ACHN (cell line): ENCODE measurements at regions not wholly inside any gene's neighbourhood (a gene's known extent, or its start where the extent isn't known, plus 50 kb on each side); places are given as distances from the start of the nearest gene placed in this dataset.

Source experiments
- DNase-seq: peaks from one replicate; pipeline ENCODE4 v3.0.0-alpha.2; 2015
- in situ Hi-C: cut with HindIII; loops from 2 replicates; pipeline ENCODE4 v1.10.0; 2017; ENCODE audit warnings: low sequenced_read_pairs, low pct_ligation_motif_present, low pct_unique_long_range_greater_than_20kb

DNA sequence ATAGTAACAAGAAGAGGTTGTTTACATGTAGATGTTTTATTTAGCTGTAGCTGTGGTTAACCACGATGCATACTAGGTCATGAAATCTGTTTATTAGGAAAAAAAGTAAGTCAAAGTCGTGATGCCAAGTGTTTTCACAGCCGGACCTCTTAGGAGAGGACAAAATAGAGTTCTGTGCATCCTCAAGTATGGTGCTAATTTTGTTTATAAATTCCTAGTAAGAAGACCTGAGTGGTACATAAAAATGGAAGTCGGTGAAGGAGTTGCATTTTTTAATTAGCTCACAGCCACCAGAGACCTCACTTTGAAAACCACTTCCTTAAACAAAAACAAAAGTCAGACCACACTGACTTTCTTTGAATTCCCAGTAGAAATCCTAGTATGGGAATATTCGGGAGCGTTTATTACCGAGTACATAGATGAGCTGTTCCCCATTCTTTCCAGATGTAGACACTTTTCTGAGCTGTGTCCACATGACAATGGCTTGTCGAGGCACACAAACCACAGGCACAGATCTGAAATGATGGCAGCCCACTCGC, 143.6 kb upstream of the UBE2E1 start:
- in situ Hi-C loops: no loop called here
- no peak for DNase-seq

DNA sequence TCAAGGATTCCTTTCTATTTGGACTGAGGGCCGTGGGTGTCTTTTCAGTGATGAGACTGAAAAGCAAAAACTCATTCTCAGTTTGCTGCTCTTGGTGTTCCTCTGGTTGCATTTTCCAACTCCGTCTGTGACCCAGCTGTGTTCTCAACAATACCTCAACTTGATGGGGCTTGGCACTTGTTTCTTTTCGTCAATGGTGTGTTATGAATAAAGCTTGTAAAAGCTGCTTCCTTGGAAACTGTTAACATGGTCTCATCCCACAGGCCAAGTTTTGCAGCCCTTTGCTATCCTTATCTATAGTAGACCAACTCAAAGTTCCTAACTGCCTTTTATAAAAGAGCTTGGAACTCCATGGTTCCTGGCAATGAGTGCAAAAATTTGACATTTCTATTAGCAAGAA, 142.5 kb upstream of the UBE2E1 start:
- in situ Hi-C loops: no loop called here
- no peak for DNase-seq

DNA sequence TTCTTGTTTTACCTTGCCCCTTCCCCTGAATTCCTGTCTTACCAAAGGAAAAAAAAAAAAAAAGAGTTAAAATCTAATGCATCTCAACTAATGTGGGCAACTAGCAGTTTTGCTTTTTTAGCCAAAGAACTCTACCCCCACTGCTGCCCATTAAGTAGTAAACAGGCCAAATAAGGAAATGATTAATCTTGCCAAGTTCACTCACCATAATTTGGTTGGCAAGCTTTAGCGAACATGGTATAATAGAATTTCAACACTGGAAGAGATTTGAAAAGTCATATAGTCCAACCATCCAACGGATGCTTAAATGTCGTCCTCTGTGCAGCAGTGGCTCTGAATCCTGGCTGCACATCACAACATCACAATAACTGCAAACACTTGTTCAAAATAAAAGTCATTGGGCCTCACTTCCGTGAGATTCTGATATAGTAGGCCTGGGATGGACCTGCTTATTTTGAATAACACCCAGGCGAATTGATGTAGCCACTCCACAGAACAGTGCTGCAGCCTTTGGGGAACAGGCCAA, 142.0 kb upstream of the UBE2E1 start:
- no peak for DNase-seq

DNA sequence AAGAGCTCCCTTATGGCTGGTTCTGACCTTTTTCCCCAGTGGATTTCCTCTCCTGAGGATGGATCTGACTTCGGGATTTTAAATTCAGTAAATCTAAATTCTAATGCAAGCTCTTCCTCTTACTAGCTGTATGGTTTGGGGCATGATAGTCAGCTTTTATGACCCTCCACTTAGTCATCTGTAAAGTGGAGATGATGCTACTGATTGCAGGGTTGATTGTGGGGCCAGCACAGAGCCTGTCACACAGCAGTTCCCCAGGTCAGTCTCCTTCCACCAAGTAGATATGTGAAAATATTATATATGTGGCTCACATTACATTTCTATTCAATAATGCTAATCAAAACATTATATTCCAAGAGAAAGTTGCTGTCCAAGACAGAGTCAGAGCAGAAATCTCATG, 141.3 kb upstream of the UBE2E1 start:
- DNase-seq: no peak
- in situ Hi-C loops: no loop called here

More for the DNA sequence above, 142.0 kb upstream of the UBE2E1 start:
- in situ Hi-C loops: no loop called here

DNA sequence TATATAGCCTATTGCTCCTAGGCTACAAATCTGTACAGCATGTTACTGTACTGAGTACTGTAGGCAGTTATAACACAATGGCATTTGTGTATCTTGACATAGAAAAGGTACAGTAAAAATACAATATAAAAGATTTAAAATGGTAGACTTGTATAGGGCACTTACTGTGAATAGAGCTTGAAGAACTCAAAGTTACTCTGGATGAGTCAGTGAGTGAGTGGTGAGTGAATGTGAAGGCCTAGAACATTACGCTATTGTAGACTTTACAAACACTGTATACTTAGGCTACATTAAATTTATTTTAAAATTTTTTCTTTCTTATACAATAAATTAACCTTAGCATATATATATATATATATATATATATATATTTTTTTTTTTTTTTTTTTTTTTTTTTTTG, 140.0 kb upstream of the UBE2E1 start:
- in situ Hi-C loops: no loop called here
- no peak for DNase-seq

DNA sequence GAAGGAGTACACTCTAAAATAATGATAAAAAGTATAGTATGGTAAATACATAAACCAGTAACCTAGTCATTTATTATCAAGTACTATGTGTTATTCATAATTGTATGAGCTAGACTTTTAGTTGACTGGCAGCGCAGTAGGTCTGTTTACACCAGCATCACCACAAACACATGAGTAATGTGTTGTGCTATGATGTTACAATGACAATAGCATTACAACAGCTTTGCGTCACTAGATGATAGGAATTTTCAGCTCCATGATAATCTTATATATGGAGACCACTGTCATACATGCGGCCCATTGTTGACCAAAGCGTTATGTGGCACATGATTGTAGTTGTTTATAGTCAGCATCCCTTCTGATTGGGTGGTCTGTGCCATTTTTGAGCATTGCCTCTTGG, 138.9 kb upstream of the UBE2E1 start:
- in situ Hi-C loops: no loop called here
- DNase-seq: no peak

DNA sequence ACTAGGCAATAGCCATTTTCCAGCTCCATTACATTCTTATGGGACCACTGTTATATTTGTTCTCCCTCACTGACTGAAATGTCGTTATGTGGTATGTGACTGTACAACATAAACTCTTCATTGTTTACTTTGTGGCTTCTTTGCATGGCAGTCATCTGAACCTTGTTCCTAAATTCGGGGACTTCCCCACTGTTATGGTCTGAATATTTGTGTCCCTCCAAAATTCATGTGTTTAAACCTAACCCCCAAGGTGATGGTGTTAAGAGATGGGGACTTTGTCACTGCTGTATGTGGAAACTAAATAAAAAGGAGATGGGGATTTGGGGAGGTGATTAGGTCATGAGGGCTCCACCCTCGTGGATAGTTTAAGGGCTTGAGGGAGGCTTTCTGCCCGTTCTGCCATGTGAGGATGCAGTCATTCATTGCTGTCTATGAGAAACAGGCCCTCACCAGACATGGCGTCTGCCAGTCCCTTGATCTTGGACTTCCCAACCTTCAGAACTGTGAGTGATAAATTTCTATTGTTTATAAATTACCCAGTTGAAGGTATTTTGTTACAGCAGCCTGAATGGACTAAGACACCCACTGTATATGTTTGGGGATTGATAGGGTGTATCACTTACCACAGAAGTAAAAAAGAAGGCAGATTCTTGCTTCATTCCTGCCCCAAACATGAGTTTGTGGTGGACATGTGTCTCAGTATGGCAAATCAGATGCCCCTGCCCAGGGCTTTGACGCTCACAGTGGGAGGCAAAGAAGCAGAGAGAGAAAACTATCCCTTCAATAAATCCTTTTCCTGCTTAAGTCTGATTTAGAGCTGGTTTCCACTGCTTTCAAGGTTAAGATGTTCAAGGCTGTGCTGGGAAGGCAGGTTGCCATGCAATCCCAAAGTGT, 138.0 kb upstream of the UBE2E1 start:
- no peak for DNase-seq
- in situ Hi-C loops: no loop called here

DNA sequence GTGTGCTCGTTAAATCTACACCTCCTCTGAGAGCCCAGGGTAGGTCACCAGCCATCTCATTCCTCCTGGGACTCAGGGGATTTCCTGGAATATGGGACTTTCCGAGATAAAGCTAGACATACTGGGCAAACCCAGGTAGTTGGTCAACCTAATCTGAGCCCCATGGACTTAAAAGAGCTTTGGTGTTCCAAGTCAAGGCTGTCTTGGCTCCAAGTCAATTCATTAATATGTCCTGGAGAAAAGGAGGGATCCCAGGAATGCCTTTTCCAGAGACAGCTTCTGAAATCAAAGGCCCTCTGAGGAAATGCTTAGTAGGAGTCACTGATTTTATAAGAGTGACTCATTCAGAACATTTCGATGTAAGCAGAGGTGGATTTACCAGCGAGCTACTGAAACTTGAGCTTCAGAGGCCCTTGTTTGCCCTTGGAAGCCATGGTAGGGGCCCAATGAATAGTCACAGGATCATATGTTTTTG, 137.3 kb upstream of the UBE2E1 start:
- in situ Hi-C loops: no loop called here
- peak; percentile 56 for DNase-seq

DNA sequence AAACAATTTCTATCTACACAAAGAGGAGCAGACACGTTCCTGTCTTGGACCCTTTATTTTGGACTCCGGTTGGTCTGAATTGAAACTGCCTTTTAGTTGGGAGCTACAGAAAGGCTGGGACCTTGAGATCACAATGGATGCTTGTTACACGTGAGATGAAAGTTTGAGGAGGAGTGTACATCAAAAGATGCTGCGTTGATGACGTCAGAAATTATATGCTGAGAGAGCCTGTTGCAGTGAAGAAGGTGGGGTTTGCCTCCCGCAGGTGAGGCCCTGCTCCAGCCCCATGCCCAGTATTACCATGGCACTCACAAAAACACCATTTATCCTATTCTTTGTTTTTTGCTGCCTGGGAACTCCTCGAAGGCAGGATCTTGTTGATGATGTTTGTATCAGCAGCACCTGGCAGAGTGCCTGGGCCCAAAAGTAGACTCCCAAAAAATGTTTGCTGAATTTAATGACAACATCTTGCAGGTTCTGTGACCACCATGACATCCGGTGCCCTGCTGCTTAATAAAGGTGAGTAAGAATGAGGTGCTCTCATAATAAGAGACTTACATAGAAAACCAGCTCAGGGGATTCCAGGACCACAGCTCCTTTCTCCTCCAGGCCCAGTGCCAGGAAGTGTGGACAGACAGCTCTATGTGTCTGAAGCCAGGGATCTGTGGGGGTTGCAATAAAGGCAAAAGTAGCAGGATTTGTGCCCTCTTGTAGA, 136.1 kb upstream of the UBE2E1 start:
- no peak for DNase-seq
- in situ Hi-C loops: no loop called here

DNA sequence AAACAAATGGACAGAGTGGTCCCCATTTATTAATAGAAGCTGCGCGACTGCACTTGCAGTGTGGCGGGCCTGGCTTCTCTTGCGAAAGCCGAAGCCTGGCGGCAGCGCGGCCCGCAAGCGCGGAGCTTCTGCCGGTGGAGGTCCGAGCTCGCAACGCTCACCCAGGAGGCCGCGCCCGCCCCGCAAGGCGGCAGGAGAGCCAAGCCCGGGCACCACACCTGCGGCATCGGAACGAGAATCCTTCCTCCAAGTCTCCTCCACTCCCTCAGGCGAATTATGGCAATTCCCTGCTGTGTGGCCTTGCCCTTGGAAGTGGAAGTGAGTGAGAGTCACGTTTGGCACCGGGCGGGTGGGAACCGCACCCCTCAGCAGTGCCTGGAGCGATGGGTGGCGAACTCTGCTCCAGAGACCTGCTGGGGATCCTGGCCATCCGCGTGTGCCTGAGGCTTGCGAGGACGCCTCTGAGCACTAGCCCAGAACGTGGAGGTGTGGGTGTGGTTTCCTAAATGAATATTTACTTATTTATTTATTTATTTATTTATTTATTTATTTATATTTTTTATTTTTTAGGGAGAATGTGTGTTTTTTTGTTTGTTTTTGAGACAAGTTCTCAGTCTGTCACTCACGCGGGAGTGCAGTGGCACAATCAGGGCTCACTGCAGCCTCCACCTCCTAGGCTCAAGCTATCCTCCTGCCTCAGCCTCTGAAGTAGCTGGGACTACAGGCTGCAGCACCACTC, 133.7 kb upstream of the UBE2E1 start:
- DNase-seq: no peak

DNA sequence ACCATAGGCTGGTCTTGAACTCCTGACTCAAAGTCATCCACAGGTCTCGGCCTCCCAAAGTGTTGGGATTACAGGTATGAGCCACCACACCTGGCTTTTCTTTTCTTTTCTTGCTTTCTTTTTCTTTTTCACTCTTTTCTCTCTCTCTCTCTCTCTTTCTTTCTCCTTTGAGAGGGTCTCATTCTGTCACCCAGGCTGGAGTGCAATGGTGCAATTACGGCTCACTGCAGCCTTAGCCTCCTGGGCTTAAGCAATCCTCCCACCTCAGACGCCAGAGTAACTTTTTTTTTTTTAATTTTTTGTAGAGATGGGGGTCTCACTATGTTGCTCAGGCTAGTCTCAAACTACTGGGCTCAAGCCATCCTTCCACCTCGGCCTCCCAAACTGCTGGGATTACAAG, 133.1 kb upstream of the UBE2E1 start:
- DNase-seq: no peak
- in situ Hi-C loops: no loop called here

More for the DNA sequence above, 133.7 kb upstream of the UBE2E1 start:
- in situ Hi-C loops: no loop called here

DNA sequence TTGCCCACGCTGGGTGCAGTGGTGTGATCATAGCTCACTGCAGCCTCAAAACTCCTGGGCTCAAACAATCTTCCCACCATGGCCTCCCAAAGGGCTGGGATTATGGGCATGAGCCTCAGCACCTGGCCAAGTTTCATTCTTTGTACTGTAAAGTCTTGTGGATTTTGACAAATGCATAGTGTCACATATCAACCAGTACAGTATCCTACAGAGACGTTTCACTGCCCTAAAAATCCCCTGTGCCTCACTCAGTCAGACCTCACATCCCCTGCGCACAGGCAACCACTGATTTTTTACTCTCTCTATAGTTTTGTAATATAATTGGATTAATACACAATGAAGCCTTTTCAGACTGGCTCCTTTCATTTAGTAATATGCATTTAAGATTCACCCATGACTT, 130.7 kb upstream of the UBE2E1 start:
- DNase-seq: no peak
- in situ Hi-C loops: no loop called here

DNA sequence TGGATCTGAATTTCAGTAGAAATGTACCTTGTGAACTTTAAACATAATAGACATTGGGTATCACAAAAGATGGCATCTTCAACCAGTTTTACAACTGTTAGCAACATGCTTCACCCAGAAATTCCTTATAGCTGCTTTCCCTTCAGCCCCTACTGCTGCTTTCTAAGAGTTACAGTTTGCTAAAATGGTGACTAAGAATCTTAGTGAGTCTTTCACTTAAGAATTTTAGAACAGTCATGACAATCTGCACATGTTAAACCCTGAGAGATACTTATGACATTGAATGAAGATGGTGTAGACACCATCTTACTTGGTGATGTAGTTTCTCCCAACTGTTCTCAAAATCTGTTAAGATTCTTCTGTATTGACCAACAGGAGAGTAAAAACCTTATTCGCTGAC, 129.7 kb upstream of the UBE2E1 start:
- no peak for DNase-seq

DNA sequence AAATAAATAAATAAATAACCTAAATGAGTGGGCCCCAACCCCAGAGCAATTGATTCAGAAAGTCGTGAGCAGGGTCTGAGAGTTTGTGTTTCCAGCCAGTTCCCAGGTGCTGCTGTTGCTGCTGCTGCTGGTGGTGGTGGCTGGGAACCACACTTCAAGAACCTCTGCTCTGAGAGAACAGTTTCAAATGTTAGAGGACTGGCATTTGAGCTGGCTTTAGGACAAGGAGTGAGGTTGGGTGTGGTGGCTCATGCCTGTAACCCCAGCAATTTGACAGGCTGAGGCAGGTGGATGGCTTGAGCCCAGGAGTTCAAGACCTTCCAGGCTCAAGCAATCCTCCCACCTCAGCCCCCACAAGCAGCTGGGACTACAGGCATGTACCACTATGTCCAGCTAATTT, 123.1 kb upstream of the UBE2E1 start:
- DNase-seq: no peak
- in situ Hi-C loops: no loop called here

More for the DNA sequence above, 129.7 kb upstream of the UBE2E1 start:
- in situ Hi-C loops: no loop called here

DNA sequence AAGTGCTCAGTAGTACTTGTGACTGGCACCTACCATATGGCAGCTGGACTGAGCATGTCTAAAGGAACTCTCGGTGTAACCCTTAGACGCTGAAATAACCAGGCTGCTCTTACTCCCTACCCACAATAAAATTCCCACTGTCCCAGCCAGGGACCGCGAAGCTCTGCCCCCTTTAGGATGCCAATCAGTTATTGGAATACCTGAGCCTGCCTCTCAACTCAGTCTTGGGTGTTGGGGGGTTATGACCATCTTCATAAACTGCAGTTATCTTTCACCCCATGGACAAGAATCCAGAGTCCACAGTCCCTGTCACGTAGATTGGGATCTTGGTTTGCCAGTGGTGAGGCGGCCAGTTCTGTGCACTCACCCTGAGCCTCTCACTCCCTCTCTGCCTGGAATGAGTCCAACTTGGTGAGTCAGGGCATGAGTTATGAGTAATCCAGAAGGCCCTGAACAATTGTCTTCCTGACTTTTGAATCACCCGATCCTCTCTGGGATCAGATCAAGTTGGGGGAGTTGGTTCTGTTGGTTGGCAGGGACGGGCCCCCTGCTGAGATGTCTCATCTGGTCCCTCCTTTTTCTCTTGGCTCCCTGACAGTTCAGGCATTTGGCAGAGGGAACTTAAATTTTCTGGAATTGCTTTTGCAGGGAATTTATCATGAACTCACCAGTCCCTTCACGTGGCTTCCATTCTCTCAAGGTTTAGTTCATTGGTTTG, 120.1 kb upstream of the UBE2E1 start:
- peak; percentile 98 for DNase-seq
- in situ Hi-C loops: no loop called here

DNA sequence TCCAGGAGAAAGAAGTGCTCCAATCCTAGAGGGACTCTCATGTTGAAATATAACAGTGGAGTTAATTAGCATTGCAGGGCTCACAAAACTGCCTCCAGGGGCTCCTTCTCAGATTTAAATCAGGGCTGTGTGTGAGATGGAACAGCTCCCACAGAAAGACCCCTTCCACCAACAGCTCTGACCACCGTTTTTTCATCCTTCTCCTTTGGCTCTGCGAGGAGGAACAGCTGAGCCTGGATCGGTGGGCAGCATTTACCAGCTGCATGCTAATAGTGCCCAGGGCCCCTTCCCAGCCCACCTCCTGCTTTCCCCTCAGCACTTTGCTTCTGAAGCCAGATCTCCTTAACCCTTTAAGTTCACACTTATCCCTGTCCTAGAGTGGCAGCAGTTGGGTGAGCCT, 119.2 kb upstream of the UBE2E1 start:
- in situ Hi-C loops: no loop called here
- DNase-seq: no peak

DNA sequence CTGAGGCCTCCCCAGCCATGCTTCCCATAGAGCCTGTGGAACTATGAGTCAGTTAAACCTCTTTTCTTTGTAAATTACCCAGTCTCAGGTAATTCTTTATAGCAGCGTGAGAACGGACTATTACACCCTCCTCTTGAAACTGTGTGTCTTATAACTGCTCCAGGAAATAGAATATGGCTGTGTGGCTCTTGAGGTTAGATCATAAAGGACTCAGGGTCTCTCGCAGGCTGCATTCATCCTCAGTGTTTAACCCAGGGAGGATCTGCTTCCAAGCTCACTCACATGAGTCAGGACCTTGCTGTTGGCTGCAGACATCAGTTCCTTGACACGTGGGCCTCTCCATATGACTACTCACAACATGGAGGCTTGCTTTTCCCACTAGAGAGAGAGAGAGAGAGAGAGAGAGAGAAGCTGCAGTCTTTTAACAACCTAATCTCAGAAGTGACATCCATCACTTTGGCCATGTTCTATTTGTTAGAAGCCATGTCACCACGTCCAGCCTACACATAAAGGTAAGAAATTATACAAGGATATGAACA, 114.3 kb upstream of the UBE2E1 start:
- in situ Hi-C loops: no loop called here
- no peak for DNase-seq

DNA sequence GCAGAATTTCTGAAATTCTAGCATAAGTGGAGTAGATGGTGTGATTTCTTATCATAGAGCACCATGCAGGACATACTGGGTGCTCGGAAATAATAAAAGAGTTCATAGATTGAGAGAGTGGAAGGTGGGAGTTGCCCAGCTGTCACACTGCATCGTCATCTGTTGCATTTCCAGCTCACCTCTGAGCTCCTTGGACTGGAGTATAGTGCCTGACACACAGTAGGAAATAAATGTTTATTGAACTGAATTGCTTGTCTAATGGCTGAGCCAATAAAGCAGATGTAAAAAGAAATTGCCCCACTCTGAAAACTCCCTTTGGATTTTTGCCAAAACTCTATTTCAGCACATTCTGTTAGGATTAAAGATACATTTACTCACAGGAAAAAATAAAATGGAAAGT, 108.9 kb upstream of the UBE2E1 start:
- no peak for DNase-seq
- in situ Hi-C loops: no loop called here
